ENCODE measurements at regions not wholly inside any gene's neighbourhood (a gene's known extent, or its start where the extent isn't known, plus 50 kb on each side); places are given as distances from the start of the nearest gene placed in this dataset.

DNA sequence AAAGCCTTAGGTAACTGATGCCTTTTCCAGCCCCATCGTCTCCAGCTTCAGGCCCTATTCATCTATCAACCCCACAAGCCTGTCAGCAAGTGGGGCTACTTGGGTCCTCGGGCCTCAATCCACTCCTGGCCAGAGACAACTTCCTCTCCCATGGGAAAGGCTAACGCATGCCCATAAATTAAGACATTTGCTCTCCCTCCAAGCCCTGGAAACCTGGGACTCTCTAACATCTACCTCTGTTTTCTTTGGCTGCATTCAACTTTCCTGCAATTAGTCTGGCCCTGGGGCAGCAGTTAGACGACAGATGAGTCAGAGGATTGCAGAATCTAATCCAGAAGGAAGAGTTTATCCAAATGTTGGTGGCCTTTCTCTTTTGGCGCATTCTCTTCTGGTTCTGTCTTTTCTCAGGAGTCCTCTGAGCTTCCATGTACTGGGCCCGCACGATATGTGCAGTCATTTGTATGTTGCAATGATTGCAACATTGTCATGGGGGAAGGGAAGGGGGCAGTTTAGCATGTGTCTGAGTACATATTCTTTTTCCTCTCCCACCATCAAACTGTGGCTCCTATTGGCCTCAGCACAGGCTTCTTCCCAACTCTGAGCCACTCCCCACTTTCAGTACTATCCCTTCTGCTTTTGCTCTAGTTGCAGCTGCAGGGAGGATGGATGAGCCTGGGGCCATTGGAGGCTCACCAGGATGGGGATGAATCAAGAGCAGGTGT, 54.4 kb downstream of the NAV1 start:
- RAD21 ChIA-PET (ENCODE audit: unreplicated experiment) = no interaction called here
- 48% methylated on average over 7 of the region's 7 CpGs for whole genome bisulfite sequencing (ENCODE audit: insufficient coverage, insufficient replicate concordance, low lambda C conversion rate, missing lambda C conversion rate)
- CTCF ChIA-PET = no interaction called here
- TF ChIP-seq, protein P1, sequence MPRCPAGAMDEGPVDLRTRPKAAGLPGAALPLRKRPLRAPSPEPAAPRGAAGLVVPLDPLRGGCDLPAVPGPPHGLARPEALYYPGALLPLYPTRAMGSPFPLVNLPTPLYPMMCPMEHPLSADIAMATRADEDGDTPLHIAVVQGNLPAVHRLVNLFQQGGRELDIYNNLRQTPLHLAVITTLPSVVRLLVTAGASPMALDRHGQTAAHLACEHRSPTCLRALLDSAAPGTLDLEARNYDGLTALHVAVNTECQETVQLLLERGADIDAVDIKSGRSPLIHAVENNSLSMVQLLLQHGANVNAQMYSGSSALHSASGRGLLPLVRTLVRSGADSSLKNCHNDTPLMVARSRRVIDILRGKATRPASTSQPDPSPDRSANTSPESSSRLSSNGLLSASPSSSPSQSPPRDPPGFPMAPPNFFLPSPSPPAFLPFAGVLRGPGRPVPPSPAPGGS (IDR thresholded peaks at IDR 0.05; ENCODE audit: borderline replicate concordance, insufficient read depth, low read depth, low read length, poor library complexity, severe bottlenecking) = no peak
- TF ChIP-seq KDM1A (IDR thresholded peaks at IDR 0.05; ENCODE audit: borderline replicate concordance) = no peak
- no peak for TF ChIP-seq RAD21 (IDR thresholded peaks at IDR 0.05; ENCODE audit: insufficient read depth, low read depth, low read length)
- no peak for TF ChIP-seq SUPT20H (IDR thresholded peaks at IDR 0.05; ENCODE audit: borderline replicate concordance, control insufficient read depth, low read depth, low read length)
- no peak for TF ChIP-seq ESRRA (IDR thresholded peaks at IDR 0.05; ENCODE audit: low read length)
- TF ChIP-seq SUZ12 (IDR thresholded peaks at IDR 0.05; ENCODE audit: unreplicated experiment) = no peak
- TF ChIP-seq FOXM1 (IDR thresholded peaks at IDR 0.05; ENCODE audit: low read depth, low read length) = no peak
- TF ChIP-seq STAT1 (conservative IDR thresholded peaks at IDR 0.05) = no peak
- TF ChIP-seq STAT3 (IDR thresholded peaks at IDR 0.05; ENCODE audit: low read depth, low read length) = no peak
- no peak for TF ChIP-seq FOS (IDR thresholded peaks at IDR 0.05; ENCODE audit: borderline replicate concordance, extremely low read depth, insufficient read length)
- TF ChIP-seq, protein P2, sequence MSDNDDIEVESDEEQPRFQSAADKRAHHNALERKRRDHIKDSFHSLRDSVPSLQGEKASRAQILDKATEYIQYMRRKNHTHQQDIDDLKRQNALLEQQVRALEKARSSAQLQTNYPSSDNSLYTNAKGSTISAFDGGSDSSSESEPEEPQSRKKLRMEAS (IDR thresholded peaks at IDR 0.05; ENCODE audit: low read depth, low read length) = no peak
- no peak for TF ChIP-seq POLR2AphosphoS5 (IDR thresholded peaks at IDR 0.05; ENCODE audit: low read length)
- no peak for TF ChIP-seq SPI1 (IDR thresholded peaks at IDR 0.05; ENCODE audit: borderline replicate concordance, insufficient read depth, low read depth, low read length)
- TF ChIP-seq REST (IDR thresholded peaks at IDR 0.05; ENCODE audit: low read depth, low read length) = no peak
- TF ChIP-seq ZNF592 (IDR thresholded peaks at IDR 0.05) = no peak
- FAIRE-seq (no peak), ATAC-seq (no peak), DNase-seq (ENCODE audit: low read depth, low spot score) (no peak)
- Histone ChIP-seq H2AFZ (ENCODE audit: control insufficient read depth, low read depth, low read length) (no peak overlapping the region), H3K79me2 (ENCODE audit: control insufficient read depth, insufficient read depth, low read length) (no peaks in the 10 kb centered on the region), H3K36me3 (ENCODE audit: control insufficient read depth in 2 of 2, insufficient read depth in 2 of 2, low read length in 1 of 2) (no peaks in the 10 kb centered on the region), H3K27me3 (replicated peaks in 1 of 2; ENCODE audit: control insufficient read depth in 2 of 2, insufficient read depth in 2 of 2, low read length in 1 of 2) (peaks cover 0 to 8% of the 10 kb centered on the region in 2 experiments; a peak in 3 of 4 replicates), H3K4me3 (no peak overlapping the region), H3K9me3 (replicated peaks; ENCODE audit: control insufficient read depth, insufficient read depth, low read length) (no peaks in the 10 kb centered on the region), H3K27ac (ENCODE audit: control insufficient read depth, insufficient read depth) (no peak overlapping the region), H3K4me1 (ENCODE audit: control insufficient read depth, insufficient read depth, low read length) (no peaks in the 10 kb centered on the region), H3K9ac (ENCODE audit: control insufficient read depth, insufficient read depth, low read length) (no peak overlapping the region), H3K4me2 (ENCODE audit: control insufficient read depth, insufficient read depth) (no peak overlapping the region), H4K20me1 (ENCODE audit: control insufficient read depth, insufficient read depth) (no peaks in the 10 kb centered on the region)
- SMC1A ChIA-PET (ENCODE audit: uncharacterized antibody, unreplicated experiment) = interaction anchor here (0.5 kb wide), 1 partner anchor 175 kb away, joined by 3 read pairs; no protein-coding TSS in a partner anchor
- intact Hi-C loops (cut with micrococcal nuclease; ENCODE audit: unreplicated experiment) (no loop called here), in situ Hi-C loops (cut with MboI) (no loop called here)
- BruUV-seq (replicated peaks) = no TSS peak
- POLR2A ChIA-PET = no interaction called here

Measured in GM12878 (cell line).